Spleen (tissue), 7 donors: ENCODE measurements at regions not wholly inside any gene's neighbourhood (a gene's known extent, or its start where the extent isn't known, plus 50 kb on each side); places are given as distances from the start of the nearest gene placed in this dataset.

ENCODE experiments used
- CTCF ChIP-seq, 11 experiments: fragments of 200-600 bp in 7 of 11; fragments of 450-650 bp in 4 of 11; sonication (generic) in 4 of 11; IDR thresholded peaks in 8 of 11; conservative IDR thresholded peaks in 3 of 11; 1 replicate in 7 of 11; 2 replicates in 4 of 11; pipeline versions ENCODE4 v1.4.0 to v1.8.0; 2016 to 2021; ENCODE audit warnings: antibody characterized with exemption in 11 of 11, inconsistent platforms in 4 of 11, mild to moderate bottlenecking in 1 of 11
- POLR2AphosphoS5 ChIP-seq, 3 donors: sonication (generic); formaldehyde crosslinking; IDR thresholded peaks; one replicate each; pipeline ENCODE4 v1.5.1; 2017; ENCODE audit warnings: antibody characterized with exemption in 3 of 3
- donor health status: DM: no; HTN: no; CAD: no; lungs with moderate emphysema.
- donor health status: DM: no; HTN: no; CAD: no.
- donor health status: DM: no; HTN: no; CAD: no.

GRCh38 chr16:54402873-54403272, 116.3 kb upstream of the IRX3 start:
- TF ChIP-seq POLR2AphosphoS5 (IDR thresholded peaks at IDR 0.05) (no peak), CTCF (IDR thresholded peaks at IDR 0.05 in 8 of 11, conservative IDR thresholded peaks at IDR 0.05 in 3 of 11) (no peak)
